ENCODE measurements at regions not wholly inside any gene's neighbourhood (a gene's known extent, or its start where the extent isn't known, plus 50 kb on each side); places are given as distances from the start of the nearest gene placed in this dataset.

DNA sequence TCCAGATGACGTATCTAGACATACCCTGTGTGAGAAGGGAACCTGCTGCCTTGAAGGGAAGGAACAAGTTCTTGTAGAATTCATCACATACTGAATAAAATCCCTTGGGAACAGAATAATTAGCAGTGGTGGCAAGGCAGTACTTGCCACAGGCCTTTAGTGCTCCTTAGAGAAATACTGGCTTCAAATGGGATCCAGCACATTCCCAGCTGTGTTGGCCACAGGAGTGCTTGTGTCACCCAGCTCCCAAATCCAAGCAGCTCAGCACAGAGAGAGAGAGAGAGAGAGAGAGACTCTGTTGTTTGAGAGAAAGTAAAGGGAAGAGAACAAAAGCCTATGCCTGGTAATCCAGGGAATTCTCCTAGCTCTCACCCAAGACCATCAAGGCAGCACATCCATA, 969.0 kb upstream of the ALCAM start:
- H3K4me3 ChIP-seq (ENCODE audit: insufficient read depth, low read length), result no peak overlapping the region
- H3K27ac ChIP-seq (ENCODE audit: low read depth, low read length), result no peak overlapping the region
- H3K4me1 ChIP-seq (ENCODE audit: insufficient read depth, low read length), result peaks cover 6% of the 10 kb centered on the region
- H3K36me3 ChIP-seq (ENCODE audit: insufficient read depth, low read length), result no peaks in the 10 kb centered on the region
- no peak overlapping the region for H3K4me2 ChIP-seq (ENCODE audit: insufficient read depth, low read length)
- no peaks in the 10 kb centered on the region for H3K27me3 ChIP-seq (ENCODE audit: insufficient read depth, low read length)
- no peak overlapping the region for H2AFZ ChIP-seq (ENCODE audit: low read length)
- TF ChIP-seq, protein P1, sequence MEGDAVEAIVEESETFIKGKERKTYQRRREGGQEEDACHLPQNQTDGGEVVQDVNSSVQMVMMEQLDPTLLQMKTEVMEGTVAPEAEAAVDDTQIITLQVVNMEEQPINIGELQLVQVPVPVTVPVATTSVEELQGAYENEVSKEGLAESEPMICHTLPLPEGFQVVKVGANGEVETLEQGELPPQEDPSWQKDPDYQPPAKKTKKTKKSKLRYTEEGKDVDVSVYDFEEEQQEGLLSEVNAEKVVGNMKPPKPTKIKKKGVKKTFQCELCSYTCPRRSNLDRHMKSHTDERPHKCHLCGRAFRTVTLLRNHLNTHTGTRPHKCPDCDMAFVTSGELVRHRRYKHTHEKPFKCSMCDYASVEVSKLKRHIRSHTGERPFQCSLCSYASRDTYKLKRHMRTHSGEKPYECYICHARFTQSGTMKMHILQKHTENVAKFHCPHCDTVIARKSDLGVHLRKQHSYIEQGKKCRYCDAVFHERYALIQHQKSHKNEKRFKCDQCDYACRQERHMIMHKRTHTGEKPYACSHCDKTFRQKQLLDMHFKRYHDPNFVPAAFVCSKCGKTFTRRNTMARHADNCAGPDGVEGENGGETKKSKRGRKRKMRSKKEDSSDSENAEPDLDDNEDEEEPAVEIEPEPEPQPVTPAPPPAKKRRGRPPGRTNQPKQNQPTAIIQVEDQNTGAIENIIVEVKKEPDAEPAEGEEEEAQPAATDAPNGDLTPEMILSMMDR (IDR thresholded peaks at IDR 0.05; ENCODE audit: extremely low read depth, low read depth, low read length), result no peak
- H3K9me3 ChIP-seq (ENCODE audit: low read depth, low read length), result no peaks in the 10 kb centered on the region
- H3K79me2 ChIP-seq (ENCODE audit: insufficient read depth, low read length), result no peaks in the 10 kb centered on the region
- no peaks in the 10 kb centered on the region for H4K20me1 ChIP-seq (ENCODE audit: insufficient read depth, low read length)
- DNase-seq (ENCODE audit: insufficient read length, low spot score, missing footprints), result no peak

DNA sequence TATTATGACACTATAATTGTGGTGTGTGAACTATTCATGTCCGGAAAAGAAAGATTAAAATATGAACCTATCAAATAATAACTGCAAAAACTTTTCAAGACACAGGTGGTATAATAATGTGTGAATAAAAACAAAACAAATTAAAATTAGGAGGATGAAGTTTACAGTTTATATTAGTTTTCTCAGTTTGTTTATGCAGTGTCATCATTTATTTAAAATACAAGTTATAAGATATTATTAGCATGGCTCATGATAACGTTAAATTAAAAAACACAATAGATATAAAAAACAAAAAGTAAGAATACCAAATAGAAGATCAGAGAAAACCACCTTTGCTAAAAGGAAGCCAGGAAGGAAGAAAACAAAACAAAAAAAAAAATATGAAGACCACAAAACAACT, 963.8 kb upstream of the ALCAM start:
- no peaks in the 10 kb centered on the region for H3K4me1 ChIP-seq (ENCODE audit: insufficient read depth, low read length)
- H3K4me2 ChIP-seq (ENCODE audit: insufficient read depth, low read length), result no peak overlapping the region
- H3K27me3 ChIP-seq (ENCODE audit: insufficient read depth, low read length), result no peaks in the 10 kb centered on the region
- no peak overlapping the region for H3K27ac ChIP-seq (ENCODE audit: low read depth, low read length)
- H3K4me3 ChIP-seq (ENCODE audit: insufficient read depth, low read length), result no peak overlapping the region
- H4K20me1 ChIP-seq (ENCODE audit: insufficient read depth, low read length), result no peaks in the 10 kb centered on the region
- TF ChIP-seq, protein P1 (IDR thresholded peaks at IDR 0.05; ENCODE audit: extremely low read depth, low read depth, low read length), result no peak
- no peaks in the 10 kb centered on the region for H3K36me3 ChIP-seq (ENCODE audit: insufficient read depth, low read length)
- H3K79me2 ChIP-seq (ENCODE audit: insufficient read depth, low read length), result no peaks in the 10 kb centered on the region
- H3K9me3 ChIP-seq (ENCODE audit: low read depth, low read length), result no peaks in the 10 kb centered on the region
- no peak overlapping the region for H2AFZ ChIP-seq (ENCODE audit: low read length)
- DNase-seq (ENCODE audit: insufficient read length, low spot score, missing footprints), result no peak

DNA sequence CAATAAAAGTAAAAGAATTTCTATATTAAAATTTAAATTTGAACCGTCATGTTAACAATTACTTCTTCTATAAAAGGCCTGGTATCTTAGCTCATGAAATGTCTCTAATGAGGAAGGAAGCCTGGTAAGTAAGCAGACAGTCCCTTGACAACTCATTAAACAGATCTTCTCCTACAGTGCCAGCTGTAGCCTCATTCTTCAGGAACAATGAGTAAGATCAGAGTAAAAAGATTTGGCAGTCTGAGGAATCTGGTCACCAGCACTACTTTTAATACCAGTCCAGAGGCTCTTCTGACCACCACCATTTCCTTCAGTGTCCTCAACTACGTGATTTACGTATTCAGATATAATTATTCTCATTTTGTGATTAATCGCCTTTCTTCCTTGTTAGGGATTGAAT, 955.0 kb upstream of the ALCAM start:
- no peaks in the 10 kb centered on the region for H3K79me2 ChIP-seq (ENCODE audit: insufficient read depth, low read length)
- H4K20me1 ChIP-seq (ENCODE audit: insufficient read depth, low read length), result no peaks in the 10 kb centered on the region
- no peaks in the 10 kb centered on the region for H3K9me3 ChIP-seq (ENCODE audit: low read depth, low read length)
- no peak overlapping the region for H3K4me3 ChIP-seq (ENCODE audit: insufficient read depth, low read length)
- DNase-seq (ENCODE audit: insufficient read length, low spot score, missing footprints), result peak; percentile 0
- H3K27me3 ChIP-seq (ENCODE audit: insufficient read depth, low read length), result no peaks in the 10 kb centered on the region
- no peaks in the 10 kb centered on the region for H3K4me1 ChIP-seq (ENCODE audit: insufficient read depth, low read length)
- H3K27ac ChIP-seq (ENCODE audit: low read depth, low read length), result no peak overlapping the region
- TF ChIP-seq, protein P1 (IDR thresholded peaks at IDR 0.05; ENCODE audit: extremely low read depth, low read depth, low read length), result no peak
- no peaks in the 10 kb centered on the region for H3K36me3 ChIP-seq (ENCODE audit: insufficient read depth, low read length)
- no peak overlapping the region for H3K4me2 ChIP-seq (ENCODE audit: insufficient read depth, low read length)
- no peak overlapping the region for H2AFZ ChIP-seq (ENCODE audit: low read length)

DNA sequence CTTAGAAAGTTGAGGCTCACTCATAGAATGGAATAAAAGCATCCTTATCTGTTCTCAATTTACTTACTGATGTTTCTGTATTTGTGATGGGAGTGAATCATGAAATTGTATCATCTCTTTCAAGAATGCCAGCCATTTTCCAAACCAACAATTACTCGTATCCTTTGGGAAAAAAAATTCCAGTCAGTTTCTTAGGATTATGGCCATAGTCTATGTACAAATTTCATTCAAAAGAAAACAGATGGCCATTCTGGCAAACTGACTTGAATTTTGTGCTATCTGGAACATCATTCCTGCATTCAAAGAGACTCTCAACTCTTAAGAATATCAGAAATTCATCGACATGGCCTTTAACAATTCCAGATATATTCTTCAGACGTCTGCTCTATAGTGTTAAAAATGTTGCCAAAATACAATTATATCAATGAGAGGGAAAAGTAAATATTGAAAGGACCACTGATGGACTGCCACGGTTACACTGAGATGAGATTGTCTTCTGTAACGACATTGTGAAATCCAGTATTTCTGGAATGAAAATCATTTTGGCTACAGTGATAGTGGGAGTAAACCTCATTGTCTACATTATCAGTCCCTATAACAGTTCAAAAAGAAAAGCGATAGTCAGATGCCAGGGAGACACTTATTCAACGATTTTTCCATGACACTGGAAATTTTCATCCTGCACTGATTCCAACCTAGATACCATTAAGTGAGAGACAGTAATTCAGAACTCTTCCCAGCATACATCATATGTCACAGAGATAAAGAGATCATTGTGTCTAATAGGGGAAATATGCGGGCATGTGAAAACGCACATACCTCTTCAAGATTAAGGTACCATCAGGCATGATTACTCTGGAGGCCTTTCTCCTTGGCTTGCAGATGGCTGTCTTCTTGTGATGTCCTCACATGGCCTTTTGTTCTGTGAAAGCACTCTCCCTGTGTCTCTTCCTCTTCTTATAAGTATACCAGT, 953.8 kb upstream of the ALCAM start:
- no peaks in the 10 kb centered on the region for H3K27me3 ChIP-seq (ENCODE audit: insufficient read depth, low read length)
- H3K4me2 ChIP-seq (ENCODE audit: insufficient read depth, low read length), result no peak overlapping the region
- no peaks in the 10 kb centered on the region for H3K79me2 ChIP-seq (ENCODE audit: insufficient read depth, low read length)
- no peaks in the 10 kb centered on the region for H3K36me3 ChIP-seq (ENCODE audit: insufficient read depth, low read length)
- TF ChIP-seq, protein P1 (IDR thresholded peaks at IDR 0.05; ENCODE audit: extremely low read depth, low read depth, low read length), result no peak
- H3K9me3 ChIP-seq (ENCODE audit: low read depth, low read length), result no peaks in the 10 kb centered on the region
- H4K20me1 ChIP-seq (ENCODE audit: insufficient read depth, low read length), result no peaks in the 10 kb centered on the region
- no peak overlapping the region for H3K4me3 ChIP-seq (ENCODE audit: insufficient read depth, low read length)
- H2AFZ ChIP-seq (ENCODE audit: low read length), result no peak overlapping the region
- H3K27ac ChIP-seq (ENCODE audit: low read depth, low read length), result no peak overlapping the region
- DNase-seq (ENCODE audit: insufficient read length, low spot score, missing footprints), result peak; percentile 3
- no peaks in the 10 kb centered on the region for H3K4me1 ChIP-seq (ENCODE audit: insufficient read depth, low read length)

All from osteoblast (primary cell).